Gastroesophageal sphincter (tissue), 4 donors: ENCODE measurements at regions not wholly inside any gene's neighbourhood (a gene's known extent, or its start where the extent isn't known, plus 50 kb on each side); places are given as distances from the start of the nearest gene placed in this dataset.

Source experiments
- ATAC-seq: fragments of 150-250 bp; one replicate; pipeline ENCODE4 v1.9.1; 2016; ENCODE audit warnings: mild to moderate bottlenecking, moderate library complexity
- H3K27ac ChIP-seq, 4 donors: fragments of 200-600 bp; sonication (generic) in 3 of 4; 1 replicate in 3 of 4; 2 replicates in 1 of 4; pipeline ENCODE4 v1.5.1; 2016 to 2019
- H3K27me3 ChIP-seq: fragments of 200-600 bp; sonication (generic); one replicate; pipeline ENCODE4 v1.5.1; 2019
- H3K36me3 ChIP-seq, 2 donors: fragments of 200-600 bp; sonication (generic); one replicate each; pipeline ENCODE4 v1.5.1; 2019; ENCODE audit warnings: control low read depth in 1 of 2
- H3K4me1 ChIP-seq, 3 donors: fragments of 200-600 bp; sonication (generic); 1 replicate in 2 of 3; 2 replicates in 1 of 3; pipeline ENCODE4 v1.5.1; 2016 to 2019; ENCODE audit warnings: control low read depth in 2 of 3
- H3K4me3 ChIP-seq, 2 donors: fragments of 200-600 bp; sonication (generic); one replicate each; pipeline ENCODE4 v1.5.1; 2019; ENCODE audit warnings: mild to moderate bottlenecking in 1 of 2, moderate library complexity in 1 of 2
- H3K9me3 ChIP-seq, 3 donors: fragments of 200-600 bp; sonication (generic); one replicate each; pipeline ENCODE4 v1.5.1; 2017 to 2019; ENCODE audit warnings: control low read depth in 2 of 3
- CTCF ChIP-seq, 4 experiments: fragments of 200-600 bp in 2 of 4; fragments of 450-650 bp in 2 of 4; sonication (generic) in 1 of 4; IDR thresholded peaks; one replicate each; pipeline ENCODE4 v1.5.1; 2017 to 2019; ENCODE audit warnings: antibody characterized with exemption in 4 of 4, mild to moderate bottlenecking in 2 of 4, moderate library complexity in 2 of 4
- EP300 ChIP-seq: sonication (generic); formaldehyde crosslinking; IDR thresholded peaks from one replicate; pipeline ENCODE4 v1.6.1; 2017; ENCODE audit warnings: antibody characterized with exemption, mild to moderate bottlenecking
- POLR2A ChIP-seq, 2 donors: fragments of 450-650 bp; IDR thresholded peaks; one replicate each; pipeline ENCODE4 v1.6.1; 2017; ENCODE audit warnings: antibody characterized with exemption in 2 of 2, mild to moderate bottlenecking in 2 of 2, moderate library complexity in 1 of 2
- POLR2AphosphoS5 ChIP-seq: sonication (generic); formaldehyde crosslinking; IDR thresholded peaks from one replicate; pipeline ENCODE4 v1.6.1; 2017; ENCODE audit warnings: antibody characterized with exemption
- WGBS, 2 donors: methylation state at CpG; one replicate each; pipeline ENCODE4 v1.1.5; 2018; ENCODE audit warnings: low coverage in 1 of 2; 5-methylcytosine and 5-hydroxymethylcytosine counted together

DNA sequence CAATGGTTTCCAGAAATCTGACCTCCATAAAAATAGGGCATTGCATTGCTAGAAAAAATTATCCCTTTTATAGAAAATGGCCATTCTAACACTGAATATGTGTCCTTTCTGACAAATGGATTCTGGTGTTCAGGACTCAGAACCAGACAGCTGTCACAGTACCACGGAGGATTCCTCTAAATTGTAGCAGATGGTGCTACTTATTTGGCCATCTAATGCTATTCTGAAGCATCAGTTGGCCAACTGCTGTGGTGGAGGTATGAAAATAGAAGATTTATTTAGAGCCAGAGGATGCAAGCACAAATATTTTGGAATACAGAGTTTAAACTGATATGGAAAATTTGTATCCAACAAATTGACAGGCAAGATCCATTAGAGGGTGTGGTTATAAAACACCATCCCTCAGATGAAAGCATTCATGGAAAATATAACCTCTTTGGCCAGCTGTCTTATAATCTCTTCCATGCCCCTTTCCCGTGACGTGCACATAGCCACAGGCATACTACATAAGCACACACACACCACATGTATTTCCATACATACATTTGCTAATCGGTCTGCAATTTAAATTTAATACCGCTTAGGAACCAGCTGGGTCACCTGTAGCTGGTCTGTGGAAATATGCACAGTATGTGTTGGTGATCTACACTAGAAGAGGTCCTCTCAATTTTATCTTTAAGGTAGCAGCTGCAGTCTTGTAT is 302.7 kb upstream of the KCNMB2 start:
- no peaks in the 10 kb centered on the region for H3K36me3 ChIP-seq
- no peaks in the 10 kb centered on the region for H3K27me3 ChIP-seq
- no peak overlapping the region for H3K4me3 ChIP-seq
- no peaks in the 10 kb centered on the region for H3K9me3 ChIP-seq
- WGBS, 2 donors: 89 to 94% methylated on average over 4 to 5 of the region's 5 CpGs
- no peak for TF ChIP-seq EP300
- TF ChIP-seq POLR2A (IDR thresholded peaks at IDR 0.05): no peak
- no peak for TF ChIP-seq POLR2AphosphoS5
- no peak for TF ChIP-seq CTCF (IDR thresholded peaks at IDR 0.05)
- ATAC-seq: no peak
- H3K4me1 ChIP-seq: no peaks in the 10 kb centered on the region
- no peak overlapping the region for H3K27ac ChIP-seq

DNA sequence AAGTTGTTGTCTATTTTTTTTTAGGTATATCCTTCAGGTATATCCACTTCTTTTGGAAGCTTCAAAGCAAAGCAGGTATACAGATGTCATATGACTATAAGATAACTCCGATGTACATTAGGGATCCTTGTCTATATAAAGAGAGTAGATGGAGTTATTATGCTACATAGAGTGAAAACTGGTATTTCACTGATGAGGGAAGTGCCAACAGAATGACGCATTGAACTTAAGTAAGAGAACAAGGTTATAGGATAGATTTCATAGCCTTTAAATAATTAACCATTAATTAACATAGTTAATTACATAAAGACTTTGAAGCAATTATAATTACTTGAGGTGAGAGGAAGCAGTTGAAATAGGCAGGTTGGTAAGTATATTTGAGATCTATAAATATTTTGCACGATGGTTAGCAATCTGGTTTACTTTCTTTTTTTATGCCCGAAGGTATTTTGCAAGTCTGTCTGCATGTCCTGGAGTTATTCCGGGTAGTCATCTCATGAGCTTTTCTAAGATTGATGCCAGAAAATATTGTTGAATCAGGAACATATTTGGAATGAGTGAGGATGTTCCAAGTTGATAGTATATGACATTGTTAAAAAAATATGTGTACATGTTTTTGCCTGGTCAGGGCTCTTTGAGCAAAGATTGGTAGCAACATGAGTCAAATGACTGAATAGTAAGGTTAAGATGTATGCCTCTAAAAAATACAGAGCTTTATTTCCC is 299.5 kb upstream of the KCNMB2 start:
- no peak for ATAC-seq
- 65 to 70% methylated on average over 5 of the region's 5 CpGs for whole genome bisulfite sequencing, 2 donors
- no peak overlapping the region for H3K27ac ChIP-seq
- H3K27me3 ChIP-seq: no peaks in the 10 kb centered on the region
- H3K36me3 ChIP-seq: no peaks in the 10 kb centered on the region
- H3K4me3 ChIP-seq: no peak overlapping the region
- no peaks in the 10 kb centered on the region for H3K4me1 ChIP-seq
- no peaks in the 10 kb centered on the region for H3K9me3 ChIP-seq
- TF ChIP-seq POLR2AphosphoS5 (no peak), CTCF (IDR thresholded peaks at IDR 0.05) (no peak), POLR2A (IDR thresholded peaks at IDR 0.05) (no peak), EP300 (no peak)

GRCh38 chr3:178238179-178238578 is 298.1 kb upstream of the KCNMB2 start:
- Histone ChIP-seq H3K27ac (no peak overlapping the region), H3K9me3 (no peaks in the 10 kb centered on the region), H3K27me3 (no peaks in the 10 kb centered on the region), H3K4me3 (no peak overlapping the region), H3K36me3 (no peaks in the 10 kb centered on the region), H3K4me1 (no peaks in the 10 kb centered on the region)
- no peak for ATAC-seq
- TF ChIP-seq CTCF (IDR thresholded peaks at IDR 0.05) (no peak), POLR2A (IDR thresholded peaks at IDR 0.05) (no peak), EP300 (no peak), POLR2AphosphoS5 (no peak)

GRCh38 chr3:178244733-178245709 is 291.2 kb upstream of the KCNMB2 start:
- Histone ChIP-seq H3K4me1 (peaks cover 0 to 9% (median 0%) of the 10 kb centered on the region in 3 donors), H3K27ac (no peak overlapping the region), H3K9me3 (no peaks in the 10 kb centered on the region), H3K4me3 (no peak overlapping the region), H3K36me3 (no peaks in the 10 kb centered on the region), H3K27me3 (no peaks in the 10 kb centered on the region)
- ATAC-seq: no peak
- WGBS, 2 donors: 61 to 69% methylated on average over 10 to 11 of the region's 11 CpGs
- TF ChIP-seq CTCF (IDR thresholded peaks at IDR 0.05) (no peak), EP300 (no peak), POLR2AphosphoS5 (no peak), POLR2A (IDR thresholded peaks at IDR 0.05) (no peak)
